MCF 10A (cell line): ENCODE measurements at regions not wholly inside any gene's neighbourhood (a gene's known extent, or its start where the extent isn't known, plus 50 kb on each side); places are given as distances from the start of the nearest gene placed in this dataset.

Experiments used
- BruUV-seq: library from RNA; stranded (reverse); fragments of 400-500 nt; replicated peaks from 2 replicates; lab custom pipeline; 2021; lab: Mats Ljungman, UMichigan
- CTCF ChIA-PET: fragments of 300-600 bp; sonication (Branson Sonifier 250); formaldehyde crosslinking; extraction: SDS; loops from one replicate; lab custom pipeline; 2021; ENCODE audit warnings: antibody characterized with exemption, inconsistent platforms; lab: Yijun Ruan, JAX
- POLR2A ChIA-PET: fragments of 300-600, 350-650 bp; sonication (Branson Sonifier 250); formaldehyde crosslinking; extraction: SDS; loops from one replicate; lab custom pipeline; 2020; ENCODE audit warnings: antibody characterized with exemption, inconsistent platforms; lab: Yijun Ruan, JAX
- DNase-seq: peaks from one replicate; pipeline ENCODE4 v3.0.0-alpha.2; 2018; ENCODE audit not compliant: unreplicated experiment
- H3K27ac Mint-ChIP-seq: one replicate; pipeline ENCODE4 v1.8.0; 2022; ENCODE audit warnings: mild to moderate bottlenecking, low read depth, mixed read lengths; ENCODE audit not compliant: unreplicated experiment
- H3K27me3 Mint-ChIP-seq: one replicate; pipeline ENCODE4 v1.8.0; 2022; ENCODE audit warnings: mixed read lengths; ENCODE audit not compliant: insufficient read depth, unreplicated experiment
- H3K36me3 Mint-ChIP-seq: one replicate; pipeline ENCODE4 v1.8.0; 2022; ENCODE audit warnings: mild to moderate bottlenecking, moderate library complexity, mixed read lengths; ENCODE audit not compliant: insufficient read depth, unreplicated experiment
- H3K4me1 Mint-ChIP-seq: one replicate; pipeline ENCODE4 v1.8.0; 2022; ENCODE audit warnings: mixed read lengths; ENCODE audit not compliant: insufficient read depth, unreplicated experiment
- H3K4me3 Mint-ChIP-seq: one replicate; pipeline ENCODE4 v1.8.0; 2022; ENCODE audit warnings: mild to moderate bottlenecking, moderate library complexity, mixed read lengths; ENCODE audit not compliant: unreplicated experiment
- H3K9me3 Mint-ChIP-seq: one replicate; pipeline ENCODE4 v1.8.0; 2022; ENCODE audit warnings: mixed read lengths; ENCODE audit not compliant: unreplicated experiment
- CTCF ChIP-seq: fragments of 200-600 bp; IDR thresholded peaks from one replicate; pipeline ENCODE4 v1.8.0; 2022; ENCODE audit warnings: antibody characterized with exemption, mild to moderate bottlenecking; ENCODE audit not compliant: unreplicated experiment
- intact Hi-C: fragments of 100-400 bp; cut with micrococcal nuclease; formaldehyde crosslinking; loops from 2 replicates; pipeline ENCODE4 v1.14.1; 2022

GRCh38 chr2:16285813-16286510 lies 345.6 kb downstream of the MYCN start:
- Mint-ChIP-seq H3K4me1 (no peaks in the 10 kb centered on the region), H3K36me3 (peaks cover 5% of the 10 kb centered on the region), H3K9me3 (no peaks in the 10 kb centered on the region), H3K4me3 (no peak overlapping the region), H3K27me3 (peaks cover 15% of the 10 kb centered on the region), H3K27ac (no peak overlapping the region)
- no peak for TF ChIP-seq CTCF
- BruUV-seq: no TSS peak
- intact Hi-C loops: no loop called here
- CTCF ChIA-PET: interaction anchor here (0.6 to 1.0 kb wide), 2 partner anchors 112 to 203 kb away, joined by 3 read pairs; no protein-coding TSS in a partner anchor
- no peak for DNase-seq
- POLR2A ChIA-PET: no interaction called here

GRCh38 chr2:16284941-16285625 lies 344.7 kb downstream of the MYCN start:
- DNase-seq: no peak
- intact Hi-C loops: loop anchor here (5.0 kb wide), 1 partner anchor 648 kb away; no protein-coding TSS in a partner anchor
- H3K27ac Mint-ChIP-seq: no peak overlapping the region
- H3K27me3 Mint-ChIP-seq: peaks cover 15% of the 10 kb centered on the region
- no peaks in the 10 kb centered on the region for H3K9me3 Mint-ChIP-seq
- ChIA-PET CTCF (interaction anchor here (0.6 kb wide), 1 partner anchor 8 kb away, joined by 3 read pairs; no protein-coding TSS in a partner anchor), POLR2A (no interaction called here)
- peaks cover 5% of the 10 kb centered on the region for H3K36me3 Mint-ChIP-seq
- no peak overlapping the region for H3K4me3 Mint-ChIP-seq
- H3K4me1 Mint-ChIP-seq: no peaks in the 10 kb centered on the region
- no peak for TF ChIP-seq CTCF
- BruUV-seq: no TSS peak

GRCh38 chr2:16283071-16283850 lies 342.9 kb downstream of the MYCN start:
- intact Hi-C loops: loop anchor here (5.0 kb wide), 1 partner anchor 646 kb away; no protein-coding TSS in a partner anchor
- Mint-ChIP-seq H3K27ac (no peak overlapping the region), H3K9me3 (no peaks in the 10 kb centered on the region), H3K36me3 (peaks cover 5% of the 10 kb centered on the region), H3K27me3 (peaks cover 15% of the 10 kb centered on the region), H3K4me3 (no peak overlapping the region), H3K4me1 (no peaks in the 10 kb centered on the region)
- POLR2A ChIA-PET: interaction anchor here (0.7 kb wide), 1 partner anchor 213 kb away, joined by 3 read pairs; no protein-coding TSS in a partner anchor
- no peak for DNase-seq
- TF ChIP-seq CTCF: no peak
- no TSS peak for BruUV-seq
- CTCF ChIA-PET: interaction anchor here (0.6 to 4.7 kb wide), 10 partner anchors 13 to 488 kb away, joined by 3 to 41 read pairs (median 5); partner anchors contain the start of gene MYCN
